HG02571 (cell line): ENCODE measurements at regions not wholly inside any gene's neighbourhood (a gene's known extent, or its start where the extent isn't known, plus 50 kb on each side); places are given as distances from the start of the nearest gene placed in this dataset.
"Not testable (repeated sequence)": the region's sequence is repeated elsewhere in the genome, so short reads cannot be mapped to it uniquely, and the experiment has no call there.

Experiments
- ATAC-seq: cut with Tn5 transposase; IDR thresholded peaks from one replicate; pipeline ENCODE4 v1.9.1; 2021; ENCODE audit warnings: mild to moderate bottlenecking, moderate library complexity; ENCODE audit not compliant: unreplicated experiment

GRCh38 chr3:94568041-94568440 is 505.2 kb downstream of the NSUN3 start:
- no peak for ATAC-seq

GRCh38 chr3:94573337-94573736 is 510.5 kb downstream of the NSUN3 start:
- ATAC-seq = no peak

GRCh38 chr3:94587291-94587690 is 524.4 kb downstream of the NSUN3 start:
- no peak for ATAC-seq

GRCh38 chr3:94593526-94594150 is 530.8 kb downstream of the NSUN3 start:
- no peak for ATAC-seq

- no peak for ATAC-seq
Observed at GRCh38 chr3:94596141-94596540, 533.3 kb downstream of the NSUN3 start.

- no peak for ATAC-seq
Observed at GRCh38 chr3:94596887-94597566, 534.2 kb downstream of the NSUN3 start.

- ATAC-seq = no peak
Observed at GRCh38 chr3:94607778-94608177, 544.9 kb downstream of the NSUN3 start.

- no peak for ATAC-seq
Observed at GRCh38 chr3:94609908-94610307, 547.0 kb downstream of the NSUN3 start.

GRCh38 chr3:94611596-94611995 is 548.7 kb downstream of the NSUN3 start:
- no peak for ATAC-seq

GRCh38 chr3:94612631-94613030 is 549.8 kb downstream of the NSUN3 start:
- no peak for ATAC-seq

GRCh38 chr3:94614192-94614591 is 551.3 kb downstream of the NSUN3 start:
- ATAC-seq = no peak

GRCh38 chr3:94615275-94616065 is 552.6 kb downstream of the NSUN3 start:
- no peak for ATAC-seq

GRCh38 chr3:94616833-94617232 is 554.0 kb downstream of the NSUN3 start:
- no peak for ATAC-seq

GRCh38 chr3:94617312-94617711 is 554.5 kb downstream of the NSUN3 start:
- no peak for ATAC-seq

GRCh38 chr3:94619643-94620042 is 556.8 kb downstream of the NSUN3 start:
- ATAC-seq = no peak

GRCh38 chr3:94626573-94626972 is 563.7 kb downstream of the NSUN3 start:
- ATAC-seq = no peak

GRCh38 chr3:94627689-94628088 is 564.8 kb downstream of the NSUN3 start:
- ATAC-seq = no peak

GRCh38 chr3:94643400-94643799 is 580.5 kb downstream of the NSUN3 start:
- no peak for ATAC-seq

GRCh38 chr3:94645790-94646189 is 582.9 kb downstream of the NSUN3 start:
- ATAC-seq = no peak

- no peak for ATAC-seq
Observed at GRCh38 chr3:94647131-94647530, 584.3 kb downstream of the NSUN3 start.

- not testable (repeated sequence) for ATAC-seq
Observed at GRCh38 chr3:94648270-94649180, 585.7 kb downstream of the NSUN3 start.
